Left hindlimb (tissue), 1 donor: ENCODE measurements at regions not wholly inside any gene's neighbourhood (a gene's known extent, or its start where the extent isn't known, plus 50 kb on each side); places are given as distances from the start of the nearest gene placed in this dataset.

Experiments used
- DNase-seq: peaks from one replicate; pipeline ENCODE4 v3.0.0-alpha.2; 2018

GRCh38 chr6:164008902-164009301 is 594.4 kb downstream of the QKI start:
- DNase-seq: no peak

- DNase-seq: no peak
Observed at GRCh38 chr6:164007881-164008280, 593.4 kb downstream of the QKI start.

- no peak for DNase-seq
Observed at GRCh38 chr6:164006459-164006858, 591.9 kb downstream of the QKI start.

GRCh38 chr6:164005004-164005711 is 590.6 kb downstream of the QKI start:
- DNase-seq: no peak

GRCh38 chr6:164000276-164000675 is 585.8 kb downstream of the QKI start:
- DNase-seq: no peak

GRCh38 chr6:163999475-164000125 is 585.1 kb downstream of the QKI start:
- no peak for DNase-seq

GRCh38 chr6:163998496-163998895 is 584.0 kb downstream of the QKI start:
- DNase-seq: no peak

- DNase-seq: no peak
Observed at GRCh38 chr6:163996491-163996890, 582.0 kb downstream of the QKI start.

- DNase-seq: no peak
Observed at GRCh38 chr6:163994566-163994965, 580.0 kb downstream of the QKI start.

GRCh38 chr6:163992701-163993100 is 578.2 kb downstream of the QKI start:
- DNase-seq: no peak

GRCh38 chr6:163992056-163992455 is 577.5 kb downstream of the QKI start:
- DNase-seq: no peak

GRCh38 chr6:163991321-163991720 is 576.8 kb downstream of the QKI start:
- no peak for DNase-seq

GRCh38 chr6:163986313-163986712 is 571.8 kb downstream of the QKI start:
- no peak for DNase-seq

- DNase-seq: no peak
Observed at GRCh38 chr6:163985710-163986109, 571.2 kb downstream of the QKI start.

GRCh38 chr6:163985040-163985439 is 570.5 kb downstream of the QKI start:
- DNase-seq: no peak

GRCh38 chr6:163984124-163984936 is 569.8 kb downstream of the QKI start:
- DNase-seq: no peak

GRCh38 chr6:163983679-163984078 is 569.2 kb downstream of the QKI start:
- DNase-seq: no peak

- DNase-seq: no peak
Observed at GRCh38 chr6:163974322-163974721, 559.8 kb downstream of the QKI start.

- no peak for DNase-seq
Observed at GRCh38 chr6:163971841-163972838, 557.6 kb downstream of the QKI start.

GRCh38 chr6:163970846-163971564 is 556.5 kb downstream of the QKI start:
- DNase-seq: no peak

- DNase-seq: peak; percentile 58
Observed at GRCh38 chr6:163965426-163966348, 551.2 kb downstream of the QKI start.
